ENCODE measurements at regions not wholly inside any gene's neighbourhood (a gene's known extent, or its start where the extent isn't known, plus 50 kb on each side); places are given as distances from the start of the nearest gene placed in this dataset.

GRCh38 chr1:222991908-222992307 is 151.1 kb downstream of the TLR5 start:
- TF ChIP-seq CTCF (conservative IDR thresholded peaks at IDR 0.05; ENCODE audit: low read length) (no peak), EZH2phosphoT487 (IDR thresholded peaks at IDR 0.05; ENCODE audit: borderline replicate concordance) (no peak)

Data from Loucy (cell line).